GM19463 (cell line): ENCODE measurements at regions not wholly inside any gene's neighbourhood (a gene's known extent, or its start where the extent isn't known, plus 50 kb on each side); places are given as distances from the start of the nearest gene placed in this dataset.

Experiments
- ATAC-seq: cut with Tn5 transposase; IDR thresholded peaks from one replicate; pipeline ENCODE4 v1.9.1; 2021; ENCODE audit warnings: mild to moderate bottlenecking, moderate library complexity; ENCODE audit not compliant: unreplicated experiment

DNA sequence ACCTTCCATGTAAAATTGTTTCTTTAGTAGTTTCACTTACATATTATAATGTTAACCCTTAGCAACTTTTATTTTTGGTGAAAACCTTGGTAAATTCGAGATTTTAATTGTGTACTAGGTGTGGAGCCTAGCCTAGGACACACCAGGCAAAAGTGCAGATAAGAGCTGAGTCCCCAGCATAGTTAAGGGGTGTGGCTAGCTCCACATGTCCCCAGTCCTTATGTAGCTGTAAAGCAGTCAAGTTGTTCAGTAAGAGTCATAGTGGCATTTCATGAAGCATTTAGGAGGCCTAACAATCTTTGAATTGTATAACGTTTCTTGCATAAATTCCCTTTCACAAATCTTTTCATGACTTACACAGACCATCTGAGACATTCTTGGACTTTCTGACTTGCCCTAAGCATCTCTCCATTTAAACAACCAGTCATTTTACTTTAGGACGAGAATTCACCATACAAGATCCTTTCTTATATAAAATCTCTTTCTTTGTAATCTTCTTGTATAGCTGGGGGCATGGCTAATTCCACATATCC lies 53.8 kb upstream of the INHBA start:
- ATAC-seq: no peak

GRCh38 chr7:41755096-41755495 lies 52.2 kb upstream of the INHBA start:
- ATAC-seq: no peak

DNA sequence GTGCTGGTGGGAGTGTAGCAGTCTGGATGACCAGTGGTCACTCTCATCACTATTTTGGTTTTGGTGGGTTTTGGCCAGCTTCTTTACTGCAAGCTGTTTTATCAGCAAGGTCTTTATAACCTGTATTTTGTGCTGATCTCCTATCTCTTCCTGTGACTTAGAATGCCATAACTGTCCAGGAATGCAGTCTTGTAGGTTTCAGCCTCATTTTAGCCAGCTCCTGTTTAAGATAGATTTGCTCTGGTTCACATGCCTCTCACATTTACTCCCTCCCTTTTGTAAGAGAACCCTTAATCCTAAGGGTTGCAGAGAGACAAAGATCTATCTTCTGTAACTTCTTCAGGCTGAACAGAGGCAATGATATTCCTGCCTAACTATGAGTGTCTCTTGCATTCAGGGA lies 51.2 kb upstream of the INHBA start:
- ATAC-seq: no peak
